ENCODE measurements at regions not wholly inside any gene's neighbourhood (a gene's known extent, or its start where the extent isn't known, plus 50 kb on each side); places are given as distances from the start of the nearest gene placed in this dataset.

DNA sequence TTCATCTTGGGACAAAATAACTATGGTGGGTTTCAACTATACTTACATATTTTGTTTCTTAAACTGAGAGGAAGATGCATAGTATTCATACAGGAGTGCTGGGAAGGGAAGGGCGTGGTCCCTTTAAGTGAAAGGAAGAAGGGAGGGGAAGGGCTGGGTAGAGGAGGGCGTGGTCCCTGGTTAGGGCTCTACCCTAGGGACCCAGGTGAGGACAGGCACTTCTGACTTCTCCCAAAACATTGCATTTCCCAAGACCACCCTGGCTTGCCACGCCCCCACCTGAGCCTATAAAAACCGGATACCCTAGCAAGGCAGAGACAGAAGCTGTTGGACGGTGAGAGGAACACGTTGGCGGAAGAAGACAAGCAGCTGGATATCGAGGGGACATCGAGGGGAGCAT is 157.6 kb upstream of the PLXNA4 start:
- DNase-seq: no peak

DNA sequence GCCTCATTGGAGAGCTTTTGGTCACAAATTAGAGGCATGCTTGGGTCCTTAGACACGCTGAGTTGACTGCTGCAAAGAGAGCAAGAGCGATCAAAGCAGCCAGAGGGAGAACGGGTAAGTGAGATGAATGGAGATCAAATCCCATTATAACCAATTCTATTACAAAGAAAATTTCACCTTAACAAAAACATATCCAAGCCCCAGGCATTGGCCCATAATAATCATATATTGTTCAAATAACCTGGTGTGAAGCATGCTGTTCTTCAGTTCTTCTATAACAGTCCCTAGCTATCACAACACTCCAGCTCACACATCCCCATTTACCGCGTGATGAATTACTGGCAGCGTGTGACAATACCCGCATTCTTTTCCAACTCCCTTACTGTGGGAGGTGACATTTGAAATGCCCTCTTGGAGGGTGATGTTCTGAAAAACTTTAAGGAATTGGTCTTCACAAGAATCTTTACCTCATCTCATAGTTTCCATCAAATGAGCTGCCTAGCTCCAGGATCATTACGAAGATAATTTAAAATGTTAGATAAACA is 156.1 kb upstream of the PLXNA4 start:
- DNase-seq: no peak

DNA sequence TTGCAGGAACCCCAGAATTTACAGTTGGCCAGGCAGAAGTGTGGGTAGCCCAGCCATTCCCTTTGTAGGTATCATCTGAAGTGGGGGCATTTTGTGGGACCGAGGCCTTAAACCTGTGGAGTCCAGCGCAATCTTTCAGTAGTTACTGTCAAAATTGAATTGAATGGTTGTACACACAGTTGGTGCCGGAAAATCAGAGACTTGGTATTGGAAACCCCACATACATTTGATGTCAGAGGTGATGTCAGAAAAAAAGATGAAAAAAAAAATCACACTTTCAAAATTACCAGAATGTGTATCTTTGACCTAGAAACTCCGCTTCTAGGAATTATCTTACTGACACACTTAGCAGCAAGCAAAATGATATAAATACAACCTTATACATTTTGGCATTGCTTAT is 153.8 kb upstream of the PLXNA4 start:
- no peak for DNase-seq

DNA sequence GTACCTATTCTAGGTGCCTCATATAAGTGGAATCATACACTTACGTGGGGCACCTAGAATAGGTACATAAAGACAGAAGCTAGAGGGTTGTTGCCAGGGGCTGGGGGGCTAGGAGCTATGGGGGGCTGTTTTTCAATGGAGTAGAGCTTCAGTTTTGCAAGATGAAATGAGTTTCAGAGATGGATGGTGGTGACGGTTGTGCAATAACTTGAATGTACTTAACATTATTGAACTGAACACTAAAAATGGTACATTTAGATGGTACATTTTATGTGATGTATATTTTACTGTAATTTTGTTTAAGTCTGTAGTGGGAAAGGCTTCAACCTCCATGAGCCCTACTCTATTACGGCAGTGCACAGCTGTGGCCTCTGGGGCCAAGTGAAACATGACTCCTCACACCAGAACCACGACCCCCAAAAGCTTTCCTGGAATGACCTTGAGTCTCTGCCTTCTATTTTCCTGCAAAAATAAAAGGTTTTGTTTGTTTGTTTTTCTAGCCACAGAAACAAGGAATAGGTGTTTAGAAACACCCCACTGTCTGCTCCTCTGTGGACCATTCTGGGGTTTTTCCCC is 147.3 kb upstream of the PLXNA4 start:
- DNase-seq: no peak

DNA sequence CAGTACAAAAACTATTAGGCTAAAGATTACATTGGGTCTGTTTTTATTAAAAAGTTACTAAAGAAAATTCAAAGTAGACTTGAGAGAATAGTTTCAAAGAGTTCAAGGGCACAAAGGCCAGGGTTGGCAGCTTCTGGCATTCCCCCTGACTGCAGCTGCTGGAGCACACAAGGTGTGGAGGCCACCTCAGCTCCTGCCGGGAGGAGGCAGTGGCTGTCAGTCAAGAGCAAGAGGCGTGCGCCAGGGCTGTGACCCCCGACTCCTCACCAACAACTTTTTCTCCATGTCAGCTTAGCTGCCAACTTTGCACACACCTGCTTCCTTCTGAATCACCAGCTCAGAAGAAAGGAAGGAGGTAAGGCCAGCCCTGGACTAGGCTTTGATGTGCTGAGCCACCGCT is 144.6 kb upstream of the PLXNA4 start:
- DNase-seq: no peak

DNA sequence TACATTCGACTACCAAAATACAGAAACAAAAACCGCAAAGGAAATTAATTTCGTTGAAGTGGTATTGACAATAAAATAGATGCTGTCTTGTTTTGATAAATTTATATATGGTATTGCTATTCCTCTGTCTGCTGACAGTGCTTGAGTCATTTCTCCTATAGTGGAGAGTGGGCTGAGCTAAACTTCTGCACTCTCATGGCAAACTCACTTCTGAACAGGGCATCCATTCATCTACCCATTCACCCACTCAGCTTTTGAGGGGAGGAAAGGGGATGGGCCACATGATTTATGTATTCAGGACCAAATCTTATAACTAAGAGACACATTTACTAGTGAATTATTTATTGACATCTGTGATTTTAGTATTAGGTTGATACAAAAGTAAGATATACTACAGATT is 137.6 kb upstream of the PLXNA4 start:
- no peak for DNase-seq

DNA sequence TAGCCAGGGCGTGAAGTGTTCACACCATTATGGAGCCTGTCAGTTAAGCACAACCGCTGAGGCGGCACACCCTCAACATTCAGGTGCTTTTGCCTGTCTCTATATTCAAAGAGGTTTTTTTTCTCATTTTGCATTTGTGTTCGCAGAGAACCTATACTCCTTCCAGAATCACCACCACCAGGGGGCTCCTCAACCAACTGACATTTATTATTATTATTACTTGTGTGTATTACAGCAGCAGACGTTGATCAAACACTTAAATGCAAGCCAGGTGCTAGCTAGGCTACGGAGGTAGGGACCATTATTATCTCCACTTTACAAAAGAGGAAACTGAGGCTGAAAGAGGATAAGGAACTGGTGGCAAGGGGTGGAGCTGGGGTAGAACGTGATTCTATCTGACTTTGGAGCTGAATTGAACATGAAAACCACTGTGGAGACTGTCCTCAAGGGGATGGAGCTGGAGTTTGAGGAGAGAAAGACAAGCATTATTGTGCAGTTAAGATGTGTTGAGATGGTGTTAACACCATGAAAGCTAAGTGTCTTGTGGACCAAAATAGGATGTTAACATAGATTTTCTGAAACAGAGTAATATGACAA is 133.8 kb upstream of the PLXNA4 start:
- DNase-seq: no peak

DNA sequence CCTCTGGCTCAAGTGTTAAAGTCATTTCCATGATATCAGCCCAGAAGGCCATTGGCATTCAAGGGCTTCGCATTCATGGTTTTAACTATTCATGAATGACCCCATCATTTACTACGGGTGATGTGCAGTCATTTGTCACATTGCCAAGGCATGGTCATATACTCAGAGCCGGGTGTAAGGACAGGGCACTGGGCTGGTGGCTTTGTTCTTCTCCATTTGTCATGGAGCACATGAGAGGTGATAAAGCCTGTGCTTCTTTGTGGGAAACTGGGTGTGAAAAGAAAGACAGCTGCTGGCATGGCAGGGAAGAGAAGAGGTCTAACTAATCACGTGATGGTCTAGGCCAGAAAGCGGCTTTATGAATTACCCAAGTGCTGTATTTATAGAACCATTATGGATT is 132.2 kb upstream of the PLXNA4 start:
- DNase-seq: no peak

DNA sequence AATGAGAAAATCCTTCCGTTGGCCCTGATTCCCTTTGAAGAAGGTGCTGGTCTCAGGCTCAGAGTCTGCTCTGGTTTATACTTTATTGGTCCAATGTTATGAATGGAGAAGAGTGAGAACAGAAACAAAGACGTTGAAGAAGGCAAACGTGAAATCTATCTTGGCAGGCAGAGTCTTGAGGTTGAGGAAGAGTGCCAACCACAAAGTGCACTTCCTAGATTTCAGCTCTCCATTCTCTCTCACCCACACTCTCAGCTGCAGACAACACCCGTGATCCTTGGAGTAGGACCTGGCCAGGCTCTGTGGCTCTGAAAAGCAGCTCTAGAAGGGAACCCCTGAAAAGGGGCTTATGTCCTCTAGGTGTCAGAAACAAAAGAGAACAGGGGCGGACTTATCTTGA is 128.9 kb upstream of the PLXNA4 start:
- DNase-seq: peak; percentile 49

DNA sequence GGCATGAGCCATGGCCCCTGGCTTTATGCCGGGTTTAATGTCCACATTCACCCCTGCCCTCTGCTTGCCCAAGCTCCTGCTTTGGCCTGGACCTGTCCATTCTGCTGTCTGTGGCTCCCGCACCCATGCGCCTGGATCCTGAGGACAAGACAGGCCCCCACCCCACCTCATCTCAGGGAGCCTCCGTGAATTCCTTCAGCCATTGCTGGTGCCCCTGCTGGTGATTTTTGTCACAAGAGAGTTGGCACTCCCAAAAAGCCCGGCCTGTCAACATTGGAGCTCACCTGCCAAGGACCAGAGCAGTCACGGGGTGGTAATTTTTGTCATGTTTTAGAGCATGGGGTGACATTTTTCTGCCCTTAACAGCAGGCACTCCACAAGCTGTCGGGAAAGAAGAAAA is 127.5 kb upstream of the PLXNA4 start:
- DNase-seq: no peak

DNA sequence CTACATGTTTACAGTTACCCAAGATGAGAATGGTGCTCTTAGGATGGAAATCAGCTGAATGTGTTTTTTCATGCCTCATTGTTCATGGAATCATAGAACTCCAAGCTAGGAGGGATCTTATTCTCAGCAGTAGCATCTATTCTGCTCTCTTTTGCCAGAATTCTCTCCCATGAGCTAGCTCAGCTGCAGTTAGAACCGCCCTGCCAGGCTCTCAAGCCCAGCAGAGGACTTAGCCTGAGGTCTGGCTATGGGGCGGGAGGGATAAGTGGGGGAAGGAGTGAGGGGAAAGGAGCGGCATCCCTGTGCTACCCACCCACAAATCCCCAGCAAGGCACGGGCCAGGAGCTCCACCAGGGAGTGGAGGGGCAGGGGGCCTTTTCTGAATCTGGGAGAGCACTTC is 120.7 kb upstream of the PLXNA4 start:
- no peak for DNase-seq

DNA sequence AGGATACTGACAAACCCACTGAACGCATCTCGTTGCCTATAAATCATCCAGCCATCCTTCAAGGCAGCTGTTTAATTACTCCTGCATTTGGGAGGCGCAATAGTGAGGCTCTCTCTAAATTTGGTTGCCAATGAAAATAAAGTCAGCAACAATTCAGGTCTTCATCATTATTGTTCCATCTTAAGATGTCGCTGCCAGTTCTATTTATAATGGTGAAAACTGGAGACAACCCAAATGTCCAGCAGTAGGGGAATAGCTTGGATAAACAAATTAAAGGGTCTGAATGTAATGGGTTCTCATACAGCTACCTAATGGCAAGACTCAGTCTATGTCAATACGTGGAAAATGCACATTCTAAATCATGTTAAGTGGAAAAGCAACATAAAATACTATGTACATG is 120.1 kb upstream of the PLXNA4 start:
- no peak for DNase-seq

DNA sequence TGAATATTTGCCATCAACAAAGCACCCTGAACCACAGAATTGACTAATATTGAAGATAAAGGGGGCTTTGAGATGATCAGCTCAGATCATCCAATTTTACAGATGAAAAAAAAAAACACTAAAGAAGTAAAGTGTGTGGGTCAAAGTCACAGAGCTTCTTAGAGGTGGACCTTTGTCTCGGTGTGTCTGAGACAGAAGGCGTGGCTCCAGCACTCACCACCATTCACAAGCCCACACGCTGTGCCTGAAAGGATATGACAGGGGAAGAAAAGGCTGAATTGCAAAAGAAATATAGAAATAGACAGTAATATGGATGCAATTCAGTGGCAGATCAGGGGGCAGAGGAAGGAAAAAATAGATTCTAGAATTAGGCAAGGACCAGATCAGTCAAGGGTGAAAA is 114.9 kb upstream of the PLXNA4 start:
- DNase-seq: no peak

DNA sequence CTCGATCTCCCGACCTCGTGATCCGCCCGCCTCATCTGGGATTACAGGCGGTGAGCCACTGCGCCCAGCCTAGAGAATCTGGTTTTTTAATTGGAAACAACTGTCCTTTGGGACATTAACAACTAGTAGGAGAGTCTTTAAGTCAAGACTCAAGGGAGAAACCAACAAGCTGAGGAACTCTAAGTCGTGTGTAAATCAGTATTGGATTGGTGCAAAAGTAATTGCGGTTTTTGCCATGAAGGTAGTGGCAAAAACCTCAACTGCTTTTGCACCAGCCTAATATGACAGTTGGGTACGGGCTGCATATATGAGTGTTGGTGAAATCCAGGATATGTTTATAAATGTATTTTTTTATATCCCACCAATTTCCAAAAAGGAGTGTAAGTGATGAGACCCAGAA is 113.9 kb upstream of the PLXNA4 start:
- no peak for DNase-seq

DNA sequence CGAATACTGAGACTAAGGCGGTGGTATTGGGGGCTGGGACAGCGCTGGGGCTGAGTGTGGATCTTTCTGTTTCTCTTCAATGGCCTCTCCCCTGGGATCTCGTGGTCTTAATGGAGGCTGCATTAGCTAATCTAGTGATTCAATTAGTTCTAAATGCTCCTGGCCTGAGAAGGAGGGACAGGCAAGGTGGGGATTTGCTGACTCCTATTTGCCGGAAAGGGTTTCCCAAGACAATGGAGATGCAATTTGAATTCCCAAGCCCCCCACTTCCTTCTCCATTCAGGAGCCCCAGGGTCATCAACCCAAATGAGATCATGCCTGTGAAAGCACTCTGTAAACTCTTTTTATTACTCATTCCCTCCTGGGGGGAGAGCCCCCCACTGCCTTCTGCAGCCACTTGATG is 111.7 kb upstream of the PLXNA4 start:
- DNase-seq: no peak

DNA sequence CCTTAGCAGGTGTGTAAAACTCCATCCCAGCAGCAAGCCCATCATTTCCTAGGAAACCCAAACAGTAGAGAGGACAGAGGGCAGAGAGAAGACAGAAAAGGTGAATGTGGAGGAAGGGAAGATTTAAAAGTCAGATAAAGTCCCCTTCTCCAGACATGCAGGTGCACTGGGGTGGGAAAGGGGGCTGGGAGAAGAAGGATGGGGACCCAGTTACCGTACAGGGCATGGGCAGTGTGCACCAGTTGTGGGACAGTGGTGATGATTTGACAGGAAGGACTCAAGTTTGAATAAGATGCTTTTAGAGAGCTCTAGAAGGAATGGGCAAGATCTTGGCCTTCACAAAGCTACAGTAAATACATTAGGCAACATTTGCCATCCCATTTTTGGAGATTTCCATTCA is 110.7 kb upstream of the PLXNA4 start:
- DNase-seq: no peak

DNA sequence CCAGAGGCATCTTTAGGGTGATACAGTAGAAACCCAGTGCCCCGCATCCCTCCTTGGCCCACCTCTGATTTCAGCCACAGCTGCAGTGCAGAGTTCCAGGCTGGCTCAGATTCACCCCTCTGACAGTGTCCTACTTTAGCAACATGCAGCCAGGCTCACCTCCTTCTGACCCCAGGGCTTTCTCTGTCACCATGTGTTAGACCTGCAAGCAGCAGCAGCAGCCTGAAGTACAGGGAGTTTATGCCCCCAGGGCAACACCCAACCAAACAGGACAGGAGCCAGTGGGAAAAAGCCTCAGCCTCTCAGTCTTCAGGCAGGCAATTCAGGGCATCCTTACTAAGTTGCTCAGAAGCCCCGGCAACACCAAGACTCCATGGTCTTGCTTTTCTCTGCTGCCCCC is 109.0 kb upstream of the PLXNA4 start:
- no peak for DNase-seq

DNA sequence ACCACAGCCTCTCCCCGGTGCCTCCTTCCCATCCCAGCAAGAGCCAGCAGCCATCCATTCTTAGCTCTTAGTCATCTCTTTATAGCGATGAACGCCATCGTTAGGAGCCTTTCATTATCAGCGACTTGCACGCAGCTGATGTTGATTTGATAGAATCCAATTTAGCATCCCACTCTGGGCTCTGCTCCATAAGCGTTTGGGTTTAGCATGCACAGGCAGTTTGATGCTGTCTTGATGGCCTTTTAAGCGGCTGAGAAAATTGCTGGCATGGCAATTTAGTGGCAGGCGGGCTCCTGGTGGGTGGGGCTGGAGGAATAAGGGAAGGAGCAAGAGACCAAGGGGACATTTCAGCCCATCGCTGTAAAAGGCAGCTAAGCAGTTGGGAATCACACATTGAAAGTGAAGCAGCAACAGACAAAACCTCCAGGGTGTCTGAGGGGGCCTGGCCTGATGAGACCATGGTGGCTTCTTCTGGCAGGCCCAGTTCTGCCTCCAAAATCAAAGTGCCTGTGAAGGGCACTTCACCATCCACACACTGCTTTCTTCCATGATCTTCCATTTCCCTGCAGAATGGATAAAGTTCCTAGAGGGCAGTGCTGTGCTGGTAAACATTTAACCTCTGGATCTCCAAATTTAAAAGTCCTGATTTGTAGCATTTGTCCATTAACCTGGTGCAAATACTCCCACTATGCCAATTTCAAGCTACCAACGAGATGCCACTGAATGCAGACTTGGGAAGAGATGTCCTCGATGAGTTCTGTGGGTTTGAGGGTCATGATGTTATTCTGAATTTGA is 107.8 kb upstream of the PLXNA4 start:
- no peak for DNase-seq

DNA sequence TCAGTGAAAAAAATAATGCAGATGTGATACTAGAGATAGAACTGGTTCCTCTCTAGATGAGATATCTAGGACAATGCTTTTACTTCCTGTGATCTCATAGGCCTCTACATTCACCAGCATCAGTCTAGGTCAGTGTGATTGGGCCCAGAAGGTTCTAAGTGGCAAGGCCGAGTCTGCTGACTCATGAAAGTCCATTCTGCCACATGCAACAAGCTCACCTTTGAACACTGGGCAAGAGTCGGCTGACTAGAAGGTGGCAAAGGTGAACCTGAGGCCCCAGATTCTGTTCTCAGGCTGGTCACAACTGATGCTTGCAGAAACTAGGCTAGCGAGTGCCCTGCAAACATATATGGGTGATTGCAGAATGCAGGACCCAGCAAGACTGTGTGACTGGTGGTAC is 105.7 kb upstream of the PLXNA4 start:
- DNase-seq: no peak

DNA sequence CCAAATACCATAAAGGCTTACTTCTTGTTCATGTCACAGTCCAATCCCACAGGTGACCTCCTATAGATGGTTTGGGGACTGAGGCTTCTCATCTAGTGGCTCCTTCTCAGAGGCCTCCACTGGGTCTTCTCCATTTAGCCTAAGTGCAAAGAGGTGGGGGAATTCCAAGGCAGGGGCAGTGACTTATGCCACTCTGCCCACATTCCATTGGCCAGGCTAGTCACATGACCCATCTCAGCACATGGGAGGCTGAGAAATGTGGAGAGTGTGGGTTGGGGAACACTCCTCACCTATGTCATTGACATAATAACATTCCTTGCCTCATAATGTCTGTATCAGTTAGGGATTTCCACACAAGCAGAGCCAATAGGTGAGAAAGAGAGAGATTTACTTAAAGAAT is 104.3 kb upstream of the PLXNA4 start:
- DNase-seq: no peak

DNA sequence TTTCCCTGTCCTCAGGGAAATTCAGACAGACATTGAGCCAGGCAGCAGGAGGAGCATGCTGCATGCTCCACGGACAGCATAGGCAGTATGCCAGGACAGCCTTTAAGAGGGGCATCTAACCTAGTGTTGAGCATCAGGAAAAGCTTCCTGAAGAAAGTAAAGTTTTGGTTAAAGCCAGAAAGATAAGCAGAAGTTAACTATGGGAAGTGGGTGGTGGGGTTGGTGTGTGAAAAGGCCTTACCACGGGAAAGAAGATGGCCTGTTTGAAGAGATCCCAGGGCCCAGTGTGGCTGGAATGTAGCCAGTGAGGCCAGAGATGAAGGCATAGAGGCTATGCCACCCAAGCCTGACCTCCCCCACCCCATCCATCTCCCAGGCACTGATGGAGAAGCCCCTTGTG is 102.4 kb upstream of the PLXNA4 start:
- DNase-seq: no peak

DNA sequence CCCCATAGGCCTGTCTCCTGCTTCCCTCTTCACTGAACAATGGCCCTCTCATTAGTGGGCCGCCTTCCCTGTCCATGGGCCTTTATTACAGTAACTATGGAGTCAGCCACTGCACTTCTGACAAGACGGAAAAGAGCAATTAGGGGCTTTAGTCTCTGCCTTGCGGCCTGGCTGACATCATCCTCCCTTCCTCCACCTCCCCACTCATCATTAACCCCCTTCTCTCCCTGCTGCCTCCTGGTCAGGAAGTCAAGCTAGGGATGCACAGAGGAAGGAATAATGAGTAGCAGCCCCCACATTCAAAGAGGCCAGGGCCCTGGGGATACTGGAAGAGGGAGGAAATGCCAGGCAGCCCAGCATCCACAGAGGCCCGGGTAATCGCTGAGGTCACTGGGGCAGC is 101.6 kb upstream of the PLXNA4 start:
- DNase-seq: no peak

DNA sequence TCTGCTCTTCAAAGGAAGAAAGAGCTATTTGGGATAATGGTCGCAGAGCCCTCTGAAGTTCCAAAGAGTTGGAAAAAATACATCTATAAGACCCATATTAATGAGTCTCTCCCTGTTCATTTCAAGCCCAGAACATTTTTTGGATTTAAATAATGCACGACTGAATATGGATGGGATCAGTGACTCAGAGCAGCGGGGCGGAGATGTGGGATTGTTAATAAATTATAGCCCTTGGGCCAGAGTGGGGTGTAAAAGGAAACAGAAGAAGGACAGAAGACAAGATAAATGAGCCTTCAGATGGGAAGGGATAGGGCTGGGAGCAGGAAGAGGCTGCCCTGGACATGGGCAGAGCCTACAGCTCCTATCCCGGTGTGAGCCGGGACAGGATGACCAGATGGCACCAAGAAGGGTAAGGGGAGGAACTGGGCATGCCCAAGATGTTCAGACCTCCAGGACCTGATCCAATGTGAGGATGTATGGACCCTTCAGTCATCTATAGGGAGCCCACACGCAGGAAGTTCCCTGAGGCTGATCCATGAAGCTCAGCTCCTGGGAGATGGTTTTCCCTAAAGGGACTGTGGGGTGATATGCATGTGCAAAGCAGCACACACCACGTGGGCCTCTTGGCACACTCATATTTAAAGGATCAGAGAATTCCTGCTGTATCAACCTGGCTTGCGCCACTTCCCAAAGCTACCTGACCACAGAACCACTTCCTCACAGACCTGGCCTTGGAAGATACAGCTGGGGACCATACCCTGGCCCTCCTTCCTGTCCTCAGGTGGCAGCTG is 96.1 kb upstream of the PLXNA4 start:
- DNase-seq: no peak

DNA sequence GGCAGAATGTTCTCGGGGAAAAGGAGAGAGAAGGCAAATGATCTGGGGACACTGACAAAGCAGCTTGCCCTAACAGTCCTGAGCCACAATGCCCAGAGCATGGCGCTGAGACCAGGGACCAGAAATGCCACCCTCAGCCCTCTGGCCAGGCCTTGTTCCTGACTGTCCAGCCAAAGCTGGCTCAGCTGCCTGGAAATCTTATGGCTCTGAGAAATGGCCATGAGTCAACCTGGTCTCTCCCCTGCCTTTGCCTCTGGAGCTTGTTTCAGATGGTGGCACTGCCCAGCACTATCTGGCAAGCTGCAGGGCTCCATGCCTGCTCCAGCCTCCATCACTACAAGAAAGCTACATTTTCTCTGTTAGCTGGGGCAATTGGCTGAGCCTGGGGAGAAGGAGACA is 90.5 kb upstream of the PLXNA4 start:
- no peak for DNase-seq

Measured in MV-4-11 (cell line).